Spleen (tissue), 11 donors: ENCODE measurements at regions not wholly inside any gene's neighbourhood (a gene's known extent, or its start where the extent isn't known, plus 50 kb on each side); places are given as distances from the start of the nearest gene placed in this dataset.

Experiments used
- DNase-seq: peaks from one replicate; pipeline ENCODE4 v3.0.0-alpha.2; 2020
- H3K27ac ChIP-seq, 8 donors: fragments of 200-600 bp; sonication (generic) in 7 of 8; 1 replicate in 4 of 8; 2 replicates in 4 of 8; pipeline versions ENCODE4 v1.5.0 to v1.8.0; 2016 to 2021; ENCODE audit warnings: inconsistent platforms in 4 of 8, mild to moderate bottlenecking in 4 of 8, moderate library complexity in 1 of 8
- H3K27me3 ChIP-seq, 7 donors: fragments of 200-600 bp; sonication (generic) in 6 of 7; replicated peaks in 1 of 7; 1 replicate in 4 of 7; 2 replicates in 3 of 7; pipeline versions ENCODE4 v1.5.0 to v1.8.0; 2016 to 2021; ENCODE audit warnings: inconsistent platforms in 3 of 7, mild to moderate bottlenecking in 1 of 7
- H3K36me3 ChIP-seq, 6 donors: fragments of 200-600 bp; sonication (generic) in 5 of 6; 1 replicate in 4 of 6; 2 replicates in 2 of 6; pipeline versions ENCODE4 v1.5.0 to v1.8.0; 2016 to 2021; ENCODE audit warnings: inconsistent platforms in 2 of 6
- H3K4me1 ChIP-seq, 6 donors: fragments of 200-600 bp; sonication (generic) in 5 of 6; 1 replicate in 3 of 6; 2 replicates in 3 of 6; pipeline versions ENCODE4 v1.5.0 to v1.8.0; 2016 to 2021; ENCODE audit warnings: inconsistent platforms in 3 of 6
- H3K4me3 ChIP-seq, 8 donors: fragments of 200-600 bp; sonication (generic) in 7 of 8; 1 replicate in 4 of 8; 2 replicates in 4 of 8; pipeline versions ENCODE4 v1.5.0 to v1.8.0; 2016 to 2021; ENCODE audit warnings: inconsistent platforms in 4 of 8, mild to moderate bottlenecking in 4 of 8, moderate library complexity in 2 of 8
- H3K9me3 ChIP-seq, 8 donors: fragments of 200-600 bp; sonication (generic) in 7 of 8; 1 replicate in 4 of 8; 2 replicates in 4 of 8; pipeline versions ENCODE4 v1.5.0 to v1.8.0; 2016 to 2021; ENCODE audit warnings: inconsistent platforms in 4 of 8
- POLR2A ChIP-seq, 3 donors: fragments of 450-650 bp; IDR thresholded peaks; one replicate each; pipeline ENCODE4 v1.5.1; 2017; ENCODE audit warnings: antibody characterized with exemption in 3 of 3, mild to moderate bottlenecking in 1 of 3
- POLR2AphosphoS5 ChIP-seq, 3 donors: sonication (generic); formaldehyde crosslinking; IDR thresholded peaks; one replicate each; pipeline ENCODE4 v1.5.1; 2017; ENCODE audit warnings: antibody characterized with exemption in 3 of 3
- WGBS, 5 donors: extraction: QIAGEN DNeasy Blood & Tissue Kit in 3 of 5; methylation state at CpG; one replicate each; pipeline versions ENCODE4 v1.1.5 to v1.1.7; 2013 to 2018; 5-methylcytosine and 5-hydroxymethylcytosine counted together
- intact Hi-C: fragments of 100-400 bp; cut with DNase I; formaldehyde crosslinking; loops from one replicate; pipeline ENCODE4 v1.15.0; 2023; ENCODE audit warnings: low total_unique reads
- TF ChIP-seq, protein P1 (sequence below), 11 experiments: fragments of 200-600 bp in 7 of 11; fragments of 450-650 bp in 4 of 11; sonication (generic) in 4 of 11; IDR thresholded peaks in 8 of 11; conservative IDR thresholded peaks in 3 of 11; 1 replicate in 7 of 11; 2 replicates in 4 of 11; pipeline versions ENCODE4 v1.4.0 to v1.8.0; 2016 to 2021; ENCODE audit warnings: antibody characterized with exemption in 11 of 11, inconsistent platforms in 4 of 11, mild to moderate bottlenecking in 1 of 11
- donor health status: healthy with polysubstance abuse.
- donor health status: DM: no; HTN: no; CAD: no; lungs with moderate emphysema.
- donor health status: DM: no; HTN: no; CAD: no.
- donor health status: Bipolar disorder and iron deficiency.
- donor health status: healthy.
- donor health status: DM: no; HTN: no; CAD: no.
- donor health status: DM: yes; HTN: yes; CAD: no.

- Histone ChIP-seq H3K27me3 (no peaks in the 10 kb centered on the region), H3K9me3 (no peaks in the 10 kb centered on the region), H3K4me1 (no peaks in the 10 kb centered on the region), H3K36me3 (no peaks in the 10 kb centered on the region), H3K4me3 (no peak overlapping the region), H3K27ac (no peak overlapping the region)
- TF ChIP-seq, protein P1, sequence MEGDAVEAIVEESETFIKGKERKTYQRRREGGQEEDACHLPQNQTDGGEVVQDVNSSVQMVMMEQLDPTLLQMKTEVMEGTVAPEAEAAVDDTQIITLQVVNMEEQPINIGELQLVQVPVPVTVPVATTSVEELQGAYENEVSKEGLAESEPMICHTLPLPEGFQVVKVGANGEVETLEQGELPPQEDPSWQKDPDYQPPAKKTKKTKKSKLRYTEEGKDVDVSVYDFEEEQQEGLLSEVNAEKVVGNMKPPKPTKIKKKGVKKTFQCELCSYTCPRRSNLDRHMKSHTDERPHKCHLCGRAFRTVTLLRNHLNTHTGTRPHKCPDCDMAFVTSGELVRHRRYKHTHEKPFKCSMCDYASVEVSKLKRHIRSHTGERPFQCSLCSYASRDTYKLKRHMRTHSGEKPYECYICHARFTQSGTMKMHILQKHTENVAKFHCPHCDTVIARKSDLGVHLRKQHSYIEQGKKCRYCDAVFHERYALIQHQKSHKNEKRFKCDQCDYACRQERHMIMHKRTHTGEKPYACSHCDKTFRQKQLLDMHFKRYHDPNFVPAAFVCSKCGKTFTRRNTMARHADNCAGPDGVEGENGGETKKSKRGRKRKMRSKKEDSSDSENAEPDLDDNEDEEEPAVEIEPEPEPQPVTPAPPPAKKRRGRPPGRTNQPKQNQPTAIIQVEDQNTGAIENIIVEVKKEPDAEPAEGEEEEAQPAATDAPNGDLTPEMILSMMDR (IDR thresholded peaks at IDR 0.05 in 8 of 11, conservative IDR thresholded peaks at IDR 0.05 in 3 of 11): no peak
- TF ChIP-seq POLR2A (IDR thresholded peaks at IDR 0.05) (no peak), POLR2AphosphoS5 (IDR thresholded peaks at IDR 0.05) (no peak)
- DNase-seq: no peak
- intact Hi-C loops: no loop called here
- WGBS, 5 donors: 82 to 91% (median 87%) methylated on average over 3 of the region's 3 CpGs
These were observed 227.1 kb upstream of the DDHD1 start for GRCh38 chr14:53380052-53380866.

- Histone ChIP-seq H3K4me1 (no peaks in the 10 kb centered on the region), H3K9me3 (no peaks in the 10 kb centered on the region), H3K4me3 (no peak overlapping the region), H3K27ac (no peak overlapping the region), H3K36me3 (no peaks in the 10 kb centered on the region), H3K27me3 (no peaks in the 10 kb centered on the region)
- DNase-seq: no peak
- intact Hi-C loops: no loop called here
- WGBS, 5 donors: 81 to 91% (median 84%) methylated on average over 4 of the region's 4 CpGs
- TF ChIP-seq POLR2A (IDR thresholded peaks at IDR 0.05) (no peak), POLR2AphosphoS5 (IDR thresholded peaks at IDR 0.05) (no peak)
- TF ChIP-seq, protein P1 (IDR thresholded peaks at IDR 0.05 in 8 of 11, conservative IDR thresholded peaks at IDR 0.05 in 3 of 11): no peak
These were observed 225.0 kb upstream of the DDHD1 start for GRCh38 chr14:53378142-53378541.

- DNase-seq: no peak
- H3K36me3 ChIP-seq: no peaks in the 10 kb centered on the region
- no peak overlapping the region for H3K27ac ChIP-seq
- H3K4me3 ChIP-seq: no peak overlapping the region
- intact Hi-C loops: no loop called here
- WGBS, 5 donors: 33 to 47% (median 42%) methylated on average over 2 of the region's 2 CpGs
- no peaks in the 10 kb centered on the region for H3K9me3 ChIP-seq
- H3K27me3 ChIP-seq: no peaks in the 10 kb centered on the region
- TF ChIP-seq POLR2AphosphoS5 (IDR thresholded peaks at IDR 0.05) (no peak), POLR2A (IDR thresholded peaks at IDR 0.05) (no peak)
- TF ChIP-seq, protein P1 (IDR thresholded peaks at IDR 0.05 in 8 of 11, conservative IDR thresholded peaks at IDR 0.05 in 3 of 11): no peak
- H3K4me1 ChIP-seq: no peaks in the 10 kb centered on the region
These were observed 222.9 kb upstream of the DDHD1 start for GRCh38 chr14:53376064-53376463.

DNA sequence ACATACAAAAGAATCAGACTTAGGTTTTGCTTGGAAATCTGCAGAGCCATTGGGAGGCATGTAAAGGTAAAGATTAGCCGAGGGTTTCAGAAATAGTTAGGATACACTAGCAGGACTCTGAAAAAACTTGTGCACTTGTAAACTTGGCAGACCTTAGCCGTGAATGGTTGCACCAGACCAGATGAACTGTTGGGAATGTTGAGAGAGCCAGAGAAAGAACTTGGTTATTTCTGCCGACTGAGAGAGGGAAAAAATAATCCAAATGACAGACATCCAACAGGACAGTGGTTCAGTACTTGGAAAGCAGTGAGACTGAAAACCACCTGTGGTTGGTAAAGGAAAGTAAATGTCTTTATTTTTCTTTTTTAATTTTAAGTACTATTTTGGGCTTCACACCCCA, 222.5 kb upstream of the DDHD1 start:
- TF ChIP-seq, protein P1 (IDR thresholded peaks at IDR 0.05 in 8 of 11, conservative IDR thresholded peaks at IDR 0.05 in 3 of 11): no peak
- TF ChIP-seq POLR2AphosphoS5 (IDR thresholded peaks at IDR 0.05) (no peak), POLR2A (IDR thresholded peaks at IDR 0.05) (no peak)
- no peak for DNase-seq
- H3K9me3 ChIP-seq: no peaks in the 10 kb centered on the region
- WGBS, 5 donors: 77 to 92% (median 87%) methylated on average over 3 of the region's 3 CpGs
- no peak overlapping the region for H3K27ac ChIP-seq
- H3K27me3 ChIP-seq: no peaks in the 10 kb centered on the region
- intact Hi-C loops: no loop called here
- no peaks in the 10 kb centered on the region for H3K4me1 ChIP-seq
- H3K36me3 ChIP-seq: no peaks in the 10 kb centered on the region
- H3K4me3 ChIP-seq: no peak overlapping the region
